SW480 (cell line): ENCODE measurements at regions not wholly inside any gene's neighbourhood (a gene's known extent, or its start where the extent isn't known, plus 50 kb on each side); places are given as distances from the start of the nearest gene placed in this dataset.

Source experiments
- DNase-seq: peaks from one replicate; pipeline ENCODE4 v3.0.0-alpha.2; 2016; ENCODE audit warnings: low spot score

- DNase-seq, result no peak
These were observed 87.7 kb downstream of the ERCC5 start for GRCh38 chr13:102933523-102933922.

- no peak for DNase-seq
These were observed 87.3 kb downstream of the ERCC5 start for GRCh38 chr13:102933122-102933521.

- DNase-seq, result no peak
These were observed 86.5 kb downstream of the ERCC5 start for GRCh38 chr13:102932331-102932730.

GRCh38 chr13:102930566-102930965 is 84.7 kb downstream of the ERCC5 start:
- no peak for DNase-seq

GRCh38 chr13:102928941-102929675 is 83.3 kb downstream of the ERCC5 start:
- no peak for DNase-seq
